SKM-1 treated with dmso at 0.1 percent for 144 hours (cell line): ENCODE measurements at regions not wholly inside any gene's neighbourhood (a gene's known extent, or its start where the extent isn't known, plus 50 kb on each side); places are given as distances from the start of the nearest gene placed in this dataset.
"Not testable (repeated sequence)": the region's sequence is repeated elsewhere in the genome, so short reads cannot be mapped to it uniquely, and the experiment has no call there.

ENCODE experiments used
- DNase-seq: peaks from one replicate; lab custom pipeline; 2025; ENCODE audit not compliant: unreplicated experiment; lab: John Stamatoyannopoulos, UW

- DNase-seq = no peak
Observed at GRCh38 chrX:55326985-55327384, 62.3 kb upstream of the PAGE3 start.

GRCh38 chrX:55335296-55335695, 70.6 kb upstream of the PAGE3 start:
- DNase-seq = no peak

GRCh38 chrX:55336176-55336575, 71.5 kb upstream of the PAGE3 start:
- no peak for DNase-seq

GRCh38 chrX:55340896-55341433, 76.2 kb upstream of the PAGE3 start:
- no peak for DNase-seq

GRCh38 chrX:55342533-55343501, 78.1 kb upstream of the PAGE3 start:
- DNase-seq = peak; percentile 1

- no peak for DNase-seq
Observed at GRCh38 chrX:55356609-55357008, 91.9 kb upstream of the PAGE3 start.

- no peak for DNase-seq
Observed at GRCh38 chrX:55357236-55357635, 92.5 kb upstream of the PAGE3 start.

GRCh38 chrX:55379396-55379795, 72.5 kb upstream of the MAGEH1 start:
- DNase-seq = no peak

GRCh38 chrX:55389376-55389775, 62.6 kb upstream of the MAGEH1 start:
- no peak for DNase-seq

- not testable (repeated sequence) for DNase-seq
Observed at GRCh38 chrX:55396836-55397235, 55.1 kb upstream of the MAGEH1 start.
